NCI-H2171 (cell line): ENCODE measurements at regions not wholly inside any gene's neighbourhood (a gene's known extent, or its start where the extent isn't known, plus 50 kb on each side); places are given as distances from the start of the nearest gene placed in this dataset.

ENCODE experiments used
- DNase-seq: peaks from one replicate; lab custom pipeline; 2025; lab: John Stamatoyannopoulos, UW

- DNase-seq: no peak
These were observed 139.2 kb downstream of the LINC00632 start for GRCh38 chrX:140848800-140849199.

- DNase-seq: no peak
These were observed 141.7 kb upstream of the SPANXB1 start for GRCh38 chrX:140860718-140861117.

GRCh38 chrX:140866446-140866845 is 135.9 kb upstream of the SPANXB1 start:
- DNase-seq: no peak

- no peak for DNase-seq
These were observed 89.8 kb upstream of the SPANXB1 start for GRCh38 chrX:140912606-140913005.

- no peak for DNase-seq
These were observed 88.4 kb upstream of the SPANXB1 start for GRCh38 chrX:140913802-140914501.

- no peak for DNase-seq
These were observed 85.5 kb upstream of the SPANXB1 start for GRCh38 chrX:140916872-140917271.

- DNase-seq: no peak
These were observed 84.9 kb upstream of the SPANXB1 start for GRCh38 chrX:140917354-140918115.

GRCh38 chrX:140918398-140919038 is 83.9 kb upstream of the SPANXB1 start:
- peak; percentile 36 for DNase-seq

- DNase-seq: no peak
These were observed 82.0 kb upstream of the SPANXB1 start for GRCh38 chrX:140920416-140920815.

- DNase-seq: no peak
These were observed 79.3 kb upstream of the SPANXB1 start for GRCh38 chrX:140923118-140923517.

GRCh38 chrX:140928739-140929138 is 73.7 kb upstream of the SPANXB1 start:
- DNase-seq: no peak

GRCh38 chrX:140933016-140933415 is 69.4 kb upstream of the SPANXB1 start:
- DNase-seq: no peak

- no peak for DNase-seq
These were observed 68.3 kb upstream of the SPANXB1 start for GRCh38 chrX:140933874-140934655.

- no peak for DNase-seq
These were observed 58.9 kb upstream of the SPANXB1 start for GRCh38 chrX:140943513-140943912.

GRCh38 chrX:140944710-140945109 is 57.7 kb upstream of the SPANXB1 start:
- DNase-seq: no peak

GRCh38 chrX:140948827-140949226 is 53.6 kb upstream of the SPANXB1 start:
- DNase-seq: no peak

- no peak for DNase-seq
These were observed 53.2 kb upstream of the SPANXB1 start for GRCh38 chrX:140949233-140949632.
